GM18502 (cell line): ENCODE measurements at regions not wholly inside any gene's neighbourhood (a gene's known extent, or its start where the extent isn't known, plus 50 kb on each side); places are given as distances from the start of the nearest gene placed in this dataset.
"Not testable (repeated sequence)": the region's sequence is repeated elsewhere in the genome, so short reads cannot be mapped to it uniquely, and the experiment has no call there.

Experiments used
- ATAC-seq: cut with Tn5 transposase; IDR thresholded peaks from one replicate; pipeline ENCODE4 v1.9.1; 2021; ENCODE audit warnings: mild to moderate bottlenecking; ENCODE audit not compliant: unreplicated experiment, poor library complexity

DNA sequence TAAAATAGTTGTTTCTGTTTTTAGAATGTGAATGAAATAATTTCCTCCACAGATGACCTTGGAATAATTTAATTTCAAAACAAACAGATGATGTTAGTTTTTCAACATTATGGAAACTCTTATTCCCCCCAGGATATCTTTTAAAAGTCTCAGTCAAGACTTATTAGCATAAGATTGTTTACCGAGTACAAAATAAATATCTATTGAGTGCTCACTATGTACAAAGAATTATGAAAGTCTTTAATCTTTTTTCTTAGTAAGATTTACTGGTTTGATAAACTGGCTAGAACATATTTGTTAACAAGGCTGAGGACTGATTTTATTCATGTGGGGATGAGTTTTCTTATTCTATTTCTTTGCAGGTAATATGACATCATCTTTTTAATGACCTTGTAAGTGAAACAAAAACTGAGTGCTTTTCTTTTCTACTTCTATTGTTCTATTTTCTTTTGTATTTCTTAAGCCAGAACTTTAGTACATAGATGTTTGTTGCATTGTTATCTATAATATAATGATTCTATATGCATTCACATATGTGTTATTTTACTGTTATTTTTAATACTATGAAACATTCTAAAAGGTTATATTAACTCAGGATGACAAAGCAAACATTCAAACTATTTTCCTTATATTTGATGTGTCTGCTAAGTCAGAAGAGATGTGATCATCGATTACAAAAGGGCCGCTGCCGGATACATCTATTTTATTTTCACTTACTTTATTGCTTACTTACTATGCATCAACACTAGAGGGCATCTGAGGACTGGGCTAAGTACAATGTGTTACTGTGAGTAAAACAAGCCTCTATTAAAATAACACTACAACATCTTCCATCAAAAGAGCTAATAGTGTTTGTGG lies 111.0 kb upstream of the ARHGAP42 start:
- peak; percentile 84 for ATAC-seq

DNA sequence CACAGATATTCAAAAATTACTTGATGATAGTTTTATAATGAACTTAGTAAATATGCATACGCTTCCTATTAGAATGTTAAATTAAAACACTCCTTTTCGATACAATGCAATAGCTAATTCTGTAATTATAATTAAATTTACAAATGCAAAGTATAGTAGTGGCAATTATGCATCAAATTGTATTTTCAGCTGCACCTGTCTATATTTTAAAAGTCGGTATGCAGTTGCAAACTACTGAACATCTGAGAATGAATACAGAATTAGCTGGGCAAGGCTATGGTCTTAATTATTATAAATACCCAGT lies 110.4 kb upstream of the ARHGAP42 start:
- ATAC-seq, result no peak

- no peak for ATAC-seq
These were observed 108.2 kb upstream of the ARHGAP42 start for GRCh38 chr11:100578831-100579311.

- ATAC-seq, result no peak
These were observed 105.8 kb upstream of the ARHGAP42 start for GRCh38 chr11:100581318-100581717.

DNA sequence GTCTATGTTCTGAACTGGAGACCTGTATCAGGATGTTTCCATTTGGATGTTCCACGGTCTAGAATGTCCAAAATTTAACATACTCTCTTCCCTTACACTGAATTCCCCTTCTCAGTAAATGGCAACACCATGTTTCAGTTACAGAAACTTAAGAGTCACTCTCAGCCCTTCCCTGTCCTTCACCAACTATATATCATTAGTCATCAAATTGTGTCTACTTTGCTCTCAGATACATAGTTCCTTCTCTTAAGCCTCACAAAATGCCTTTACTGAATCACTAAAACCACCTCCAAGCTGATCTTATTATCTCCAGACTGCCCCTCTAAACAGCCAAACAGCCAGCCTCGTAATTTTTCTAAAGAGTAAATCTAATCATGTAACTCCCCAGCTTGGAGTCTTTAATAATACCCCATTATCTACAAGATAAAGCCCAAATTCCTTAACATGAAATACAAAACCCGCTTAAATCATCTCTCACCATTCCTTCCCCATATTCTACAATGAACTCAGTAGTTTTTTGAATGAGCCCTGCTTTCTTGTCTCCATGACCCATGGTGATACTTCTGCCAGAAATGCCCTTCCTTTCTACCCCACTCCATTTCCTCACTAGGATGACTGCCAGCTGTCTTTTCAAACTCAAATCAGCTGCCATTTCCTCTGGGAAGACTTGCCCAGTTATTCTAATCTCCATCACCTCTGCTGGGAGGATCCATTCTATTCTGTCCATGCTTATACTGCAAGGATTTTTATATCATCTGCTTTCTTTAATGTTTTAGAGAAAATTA lies 102.7 kb upstream of the ARHGAP42 start:
- ATAC-seq, result no peak

GRCh38 chr11:100585728-100586127 lies 101.4 kb upstream of the ARHGAP42 start:
- ATAC-seq, result no peak

DNA sequence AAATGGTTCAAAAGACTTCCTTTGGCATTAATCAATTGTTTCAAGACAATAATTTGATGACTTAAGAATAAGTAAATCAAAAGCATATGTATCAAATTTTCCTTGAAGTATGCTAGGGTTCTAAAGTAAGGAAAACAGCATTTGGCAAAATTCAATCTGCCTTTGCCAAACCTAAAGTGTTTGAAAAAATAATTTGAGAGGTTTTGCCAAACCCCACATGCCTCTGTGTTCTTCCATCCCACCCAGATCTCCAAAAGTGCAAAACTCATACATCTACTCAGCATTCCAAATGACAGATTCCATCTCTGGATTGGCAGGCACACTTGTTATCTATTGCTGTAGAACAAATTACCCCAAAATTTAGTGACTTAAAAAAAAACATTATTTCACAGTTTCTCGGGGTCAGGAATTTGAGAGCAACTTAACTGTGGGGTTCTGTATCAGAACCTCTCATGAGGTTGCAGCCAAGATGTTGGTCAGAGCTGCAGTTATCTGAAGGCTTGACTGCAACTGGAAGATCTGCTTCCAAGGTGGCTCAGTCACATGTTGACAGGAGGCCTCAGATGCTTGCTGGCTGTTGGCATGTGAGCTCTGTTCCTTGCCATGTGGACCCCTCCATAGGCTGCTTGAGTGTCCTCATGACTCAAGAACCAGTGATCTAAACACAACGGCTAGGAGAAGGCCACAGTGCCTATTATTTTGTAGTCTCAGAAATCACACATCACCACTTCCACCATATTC lies 100.6 kb upstream of the ARHGAP42 start:
- no peak for ATAC-seq

DNA sequence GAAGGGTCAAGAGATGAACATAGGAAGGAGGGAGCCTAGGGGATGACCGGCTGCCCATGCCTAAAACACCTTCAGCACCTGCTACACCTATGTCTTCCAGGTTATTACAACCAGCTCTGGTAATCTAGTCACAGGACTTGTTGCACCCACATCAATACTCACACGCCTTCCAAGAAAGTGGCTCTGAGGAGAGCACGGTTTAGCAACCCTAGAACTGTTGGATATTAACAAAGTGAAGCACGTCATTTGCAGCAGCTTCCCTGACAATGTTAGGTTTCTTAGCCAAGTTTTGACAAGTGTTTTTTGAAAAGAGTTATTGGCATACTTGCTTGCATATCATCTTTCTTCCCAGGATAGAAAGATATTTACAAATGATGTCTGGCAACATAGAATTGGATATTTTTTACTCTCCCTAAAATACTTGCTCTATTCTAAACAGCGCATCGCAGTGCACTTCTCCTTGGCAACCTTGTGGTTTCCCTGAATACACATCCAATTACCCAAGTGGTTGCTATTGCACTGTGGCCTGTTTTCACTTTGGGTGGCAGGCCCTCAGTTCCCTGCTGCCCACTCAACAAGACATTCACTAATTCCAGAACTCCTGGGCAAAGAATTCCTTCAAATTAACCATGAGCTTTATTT lies 94.3 kb upstream of the ARHGAP42 start:
- ATAC-seq, result no peak

GRCh38 chr11:100593291-100593690 lies 93.8 kb upstream of the ARHGAP42 start:
- ATAC-seq, result no peak

GRCh38 chr11:100594320-100594719 lies 92.8 kb upstream of the ARHGAP42 start:
- ATAC-seq, result no peak

- ATAC-seq, result no peak
These were observed 86.1 kb upstream of the ARHGAP42 start for GRCh38 chr11:100600941-100601340.

DNA sequence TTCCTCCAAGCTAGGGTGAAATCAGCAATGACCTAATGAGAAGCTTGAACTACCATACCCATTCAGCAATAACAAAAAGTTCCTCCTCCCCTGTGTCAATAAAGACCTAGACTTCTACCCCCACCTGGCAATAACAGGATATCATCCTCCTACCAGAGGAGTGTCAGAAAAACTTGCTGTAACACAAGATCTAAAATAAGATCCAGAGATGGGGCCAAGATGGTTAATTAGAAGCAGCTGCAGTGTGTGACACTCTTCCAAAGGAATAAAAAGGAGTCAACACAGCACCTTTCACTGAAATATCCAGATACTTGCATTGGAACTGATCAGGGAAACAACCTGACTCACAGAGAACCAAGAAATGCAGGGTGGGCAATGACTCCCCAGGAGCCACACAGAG lies 84.4 kb upstream of the ARHGAP42 start:
- no peak for ATAC-seq

DNA sequence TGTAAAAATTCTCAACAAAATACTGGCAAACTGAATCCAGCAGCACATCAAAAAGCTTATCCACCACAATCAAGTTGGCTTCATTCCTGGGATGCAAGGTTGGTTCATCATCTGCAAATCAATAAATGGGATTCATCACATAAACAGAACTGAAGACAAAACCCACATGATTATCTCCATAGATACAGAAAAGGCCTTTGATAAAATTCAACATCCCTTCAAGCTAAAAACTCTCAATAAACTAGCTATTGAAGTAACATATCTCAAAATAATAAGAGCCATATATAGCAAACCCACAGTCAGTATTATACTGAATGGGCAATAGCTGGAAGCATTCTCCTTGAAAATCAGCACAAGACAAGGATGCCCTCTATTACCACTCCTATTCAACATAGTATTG lies 79.3 kb upstream of the ARHGAP42 start:
- ATAC-seq, result not testable (repeated sequence)

GRCh38 chr11:100612766-100613165 lies 74.3 kb upstream of the ARHGAP42 start:
- peak; percentile 98 for ATAC-seq

DNA sequence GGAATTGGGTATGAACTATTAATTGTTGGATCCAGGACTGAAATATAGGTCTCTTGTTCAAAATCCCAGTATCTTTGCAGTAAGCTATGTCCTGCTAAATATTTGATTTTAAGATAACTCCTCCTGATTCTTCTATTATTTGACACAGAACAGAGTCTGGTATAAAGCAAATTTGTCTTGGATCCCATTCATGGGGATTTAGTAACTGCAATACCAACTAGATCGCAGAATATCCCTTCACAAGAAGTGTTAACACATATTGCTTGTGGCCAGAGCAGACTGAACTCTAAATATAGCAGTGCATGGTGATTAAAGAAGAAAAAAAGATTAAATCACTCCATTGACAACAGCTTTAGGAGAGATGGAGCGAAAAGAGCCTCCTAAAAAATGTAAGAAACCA lies 68.2 kb upstream of the ARHGAP42 start:
- no peak for ATAC-seq

- no peak for ATAC-seq
These were observed 67.6 kb upstream of the ARHGAP42 start for GRCh38 chr11:100619484-100619883.

GRCh38 chr11:100622404-100622803 lies 64.7 kb upstream of the ARHGAP42 start:
- ATAC-seq, result no peak

DNA sequence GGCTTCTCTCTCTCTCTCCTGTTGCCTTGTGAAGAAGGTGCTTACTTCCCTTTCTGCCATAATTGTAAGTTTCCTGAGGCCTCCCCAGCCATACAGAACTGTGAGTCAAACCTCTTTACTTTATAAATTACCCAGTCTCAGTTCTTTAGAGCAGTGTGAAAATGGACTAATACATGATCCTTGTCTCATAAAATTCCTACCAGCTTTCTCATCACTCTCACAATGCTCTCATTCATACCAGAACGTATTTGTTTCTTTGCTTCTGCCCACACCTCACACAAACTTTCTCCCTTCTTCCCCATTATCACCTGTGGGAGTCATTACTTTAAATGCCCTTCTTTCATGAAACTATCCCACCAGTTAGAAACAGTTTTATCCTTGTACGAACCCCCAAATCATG lies 62.7 kb upstream of the ARHGAP42 start:
- no peak for ATAC-seq

- ATAC-seq, result no peak
These were observed 62.0 kb upstream of the ARHGAP42 start for GRCh38 chr11:100625041-100625440.

GRCh38 chr11:100629671-100630070 lies 57.4 kb upstream of the ARHGAP42 start:
- no peak for ATAC-seq
